ENCODE measurements at regions not wholly inside any gene's neighbourhood (a gene's known extent, or its start where the extent isn't known, plus 50 kb on each side); places are given as distances from the start of the nearest gene placed in this dataset.

DNA sequence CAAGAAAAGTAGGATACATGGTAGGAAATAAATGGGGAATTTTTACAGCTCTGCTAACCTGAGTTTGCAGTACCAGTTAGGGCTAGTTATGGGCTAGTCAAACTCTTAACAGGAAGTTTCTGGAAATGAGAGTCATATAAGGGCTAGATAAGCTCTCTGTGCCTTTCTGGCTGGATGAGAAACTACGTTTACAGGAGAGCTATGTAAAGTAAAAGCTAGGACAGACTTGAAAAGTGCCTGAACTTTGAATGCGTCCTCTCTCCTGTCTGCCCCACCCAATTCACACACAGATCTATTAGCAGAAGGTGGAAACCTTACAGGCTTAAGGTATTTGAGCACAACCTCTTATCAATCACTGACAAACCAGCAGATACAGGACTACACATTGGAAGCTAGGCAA is 167.1 kb downstream of the SNX19 start:
- H4K8ac ChIP-seq (ENCODE audit: low read length) = no peak overlapping the region
- no peak overlapping the region for H3K14ac ChIP-seq (ENCODE audit: low read length in 2 of 2)
- H3K36me3 ChIP-seq (ENCODE audit: control insufficient read depth in 1 of 2, insufficient read depth in 2 of 2, low read depth in 1 of 2, low read length in 2 of 2) = no peaks in the 10 kb centered on the region
- DNase-seq = no peak
- no peak overlapping the region for H2BK5ac ChIP-seq (ENCODE audit: low read depth, low read length, poor library complexity, severe bottlenecking)
- no peak overlapping the region for H2AFZ ChIP-seq (ENCODE audit: low read depth, low read length)
- no peak overlapping the region for H3K18ac ChIP-seq (ENCODE audit: low read depth in 1 of 2, low read length in 2 of 2)
- no peaks in the 10 kb centered on the region for H3K79me1 ChIP-seq (replicated peaks; ENCODE audit: low read length, poor library complexity, severe bottlenecking)
- H2BK120ac ChIP-seq (ENCODE audit: low read depth, low read length) = no peak overlapping the region
- no peak overlapping the region for H3K4ac ChIP-seq (ENCODE audit: low read depth in 1 of 2, low read length in 2 of 2)
- no peak overlapping the region for H2BK15ac ChIP-seq (ENCODE audit: low read depth, poor library complexity, severe bottlenecking)
- 77% methylated on average over 2 of the region's 2 CpGs for WGBS
- H3K4me3 ChIP-seq (ENCODE audit: insufficient read depth in 1 of 2, low read depth in 1 of 2, low read length in 2 of 2) = no peak overlapping the region
- H3K27me3 ChIP-seq (ENCODE audit: control insufficient read depth in 1 of 2, insufficient read depth in 1 of 2, low read length in 2 of 2) = peaks cover 0 to 5% of the 10 kb centered on the region in 2 experiments
- no peaks in the 10 kb centered on the region for H3K4me1 ChIP-seq (ENCODE audit: control insufficient read depth, insufficient read depth, low read depth, low read length)
- no peak overlapping the region for H3K4me2 ChIP-seq (ENCODE audit: low read length, poor library complexity, severe bottlenecking)
- H2AK5ac ChIP-seq (ENCODE audit: low read length, severe bottlenecking) = no peak overlapping the region
- H3K9me3 ChIP-seq (ENCODE audit: control insufficient read depth, low read length) = peaks cover 50% of the 10 kb centered on the region
- no peak overlapping the region for H2BK12ac ChIP-seq (ENCODE audit: low read length in 2 of 2)
- no peak overlapping the region for H3K9ac ChIP-seq (ENCODE audit: low read length)
- H3K27ac ChIP-seq (ENCODE audit: low read length, poor library complexity, severe bottlenecking) = no peak overlapping the region
- no peak overlapping the region for H3K23ac ChIP-seq (ENCODE audit: low read length in 2 of 2)
- H4K91ac ChIP-seq (ENCODE audit: low read length) = no peak overlapping the region

DNA sequence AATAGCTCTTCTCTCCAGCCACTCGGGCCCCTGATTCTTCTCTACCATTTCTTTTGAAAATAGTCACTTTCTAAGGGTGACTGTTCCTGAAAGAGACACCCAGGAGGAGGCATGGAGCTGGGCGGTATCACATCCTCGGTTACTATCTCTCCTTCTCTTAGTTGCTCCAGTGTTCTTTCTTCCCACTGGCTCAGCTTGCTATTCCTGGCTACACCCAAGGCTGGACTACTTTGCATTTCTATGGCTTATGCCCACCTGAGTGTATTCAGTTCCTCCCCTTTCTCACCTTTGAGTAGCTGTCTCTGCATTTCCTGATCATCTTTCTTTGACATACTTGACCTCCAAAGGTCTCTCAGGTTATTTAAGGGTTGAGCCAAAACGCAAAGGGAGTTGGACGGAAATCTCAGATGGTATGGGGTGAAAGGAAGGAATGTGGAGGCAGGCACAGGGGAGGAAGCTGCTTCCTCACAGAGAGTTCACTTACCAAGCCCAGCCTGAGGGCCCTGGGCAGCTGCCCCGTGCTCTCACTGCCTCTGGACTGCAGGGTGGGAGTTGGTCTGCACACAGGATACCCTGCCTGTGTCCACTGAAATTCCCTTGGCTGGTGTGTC is 155.7 kb downstream of the SNX19 start:
- no peak overlapping the region for H3K9ac ChIP-seq (ENCODE audit: low read length)
- no peak overlapping the region for H3K23ac ChIP-seq (ENCODE audit: low read length in 2 of 2)
- H3K4me3 ChIP-seq (ENCODE audit: insufficient read depth in 1 of 2, low read depth in 1 of 2, low read length in 2 of 2) = no peak overlapping the region
- DNase-seq = no peak
- no peak overlapping the region for H3K4me2 ChIP-seq (ENCODE audit: low read length, poor library complexity, severe bottlenecking)
- no peak overlapping the region for H2AFZ ChIP-seq (ENCODE audit: low read depth, low read length)
- H3K4me1 ChIP-seq (ENCODE audit: control insufficient read depth, insufficient read depth, low read depth, low read length) = peaks cover 10% of the 10 kb centered on the region
- no peaks in the 10 kb centered on the region for H3K9me3 ChIP-seq (ENCODE audit: control insufficient read depth, low read length)
- no peak overlapping the region for H4K91ac ChIP-seq (ENCODE audit: low read length)
- no peak overlapping the region for H2BK12ac ChIP-seq (ENCODE audit: low read length in 2 of 2)
- no peaks in the 10 kb centered on the region for H3K79me1 ChIP-seq (replicated peaks; ENCODE audit: low read length, poor library complexity, severe bottlenecking)
- H3K14ac ChIP-seq (ENCODE audit: low read length in 2 of 2) = no peak overlapping the region
- 46% methylated on average over 6 of the region's 6 CpGs for WGBS
- H3K27ac ChIP-seq (ENCODE audit: low read length, poor library complexity, severe bottlenecking) = no peak overlapping the region
- no peak overlapping the region for H2AK5ac ChIP-seq (ENCODE audit: low read length, severe bottlenecking)
- H4K8ac ChIP-seq (ENCODE audit: low read length) = peak overlapping the region; percentile 30
- H3K36me3 ChIP-seq (ENCODE audit: control insufficient read depth in 1 of 2, insufficient read depth in 2 of 2, low read depth in 1 of 2, low read length in 2 of 2) = no peaks in the 10 kb centered on the region
- H2BK120ac ChIP-seq (ENCODE audit: low read depth, low read length) = no peak overlapping the region
- peaks cover 0 to 41% of the 10 kb centered on the region in 2 experiments for H3K27me3 ChIP-seq (ENCODE audit: control insufficient read depth in 1 of 2, insufficient read depth in 1 of 2, low read length in 2 of 2)
- H2BK5ac ChIP-seq (ENCODE audit: low read depth, low read length, poor library complexity, severe bottlenecking) = no peak overlapping the region
- no peak overlapping the region for H3K4ac ChIP-seq (ENCODE audit: low read depth in 1 of 2, low read length in 2 of 2)
- H3K18ac ChIP-seq (ENCODE audit: low read depth in 1 of 2, low read length in 2 of 2) = no peak overlapping the region
- H2BK15ac ChIP-seq (ENCODE audit: low read depth, poor library complexity, severe bottlenecking) = peak overlapping the region; percentile 65

DNA sequence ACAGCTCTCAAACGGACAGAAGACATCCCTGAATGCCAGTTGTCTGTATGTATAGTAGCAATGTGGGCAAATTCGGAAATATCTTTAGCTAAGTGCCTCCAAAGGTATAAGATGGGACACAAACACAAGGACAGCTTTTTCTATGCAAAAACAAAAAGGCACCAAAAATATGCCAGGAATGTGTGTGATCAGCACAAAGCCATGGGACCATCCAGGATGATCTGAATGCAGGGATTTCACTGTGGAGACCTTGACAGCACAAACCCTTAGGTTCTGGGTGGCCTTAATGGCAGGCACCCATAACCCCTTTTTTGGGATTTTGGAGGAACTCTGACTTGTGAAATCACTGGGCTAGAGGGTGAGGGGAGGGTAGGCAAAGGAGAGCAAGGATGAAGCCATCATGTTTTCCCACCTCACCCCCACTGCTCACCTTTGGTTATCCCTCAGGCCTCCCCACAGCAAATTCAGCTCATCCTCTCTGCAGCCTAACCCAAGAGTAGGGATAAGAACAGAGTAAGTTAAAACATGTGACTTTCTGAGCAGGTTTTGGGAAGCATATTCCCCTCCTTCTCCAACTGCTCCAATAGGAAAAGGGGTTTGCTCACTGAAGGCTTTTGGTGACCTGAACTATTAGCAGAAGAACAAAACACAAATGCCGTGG is 154.6 kb downstream of the SNX19 start:
- peaks cover 0 to 51% of the 10 kb centered on the region in 2 experiments for H3K27me3 ChIP-seq (ENCODE audit: control insufficient read depth in 1 of 2, insufficient read depth in 1 of 2, low read length in 2 of 2)
- H3K4ac ChIP-seq (ENCODE audit: low read depth in 1 of 2, low read length in 2 of 2) = no peak overlapping the region
- H3K79me1 ChIP-seq (replicated peaks; ENCODE audit: low read length, poor library complexity, severe bottlenecking) = no peaks in the 10 kb centered on the region
- H3K4me1 ChIP-seq (ENCODE audit: control insufficient read depth, insufficient read depth, low read depth, low read length) = peaks cover 13% of the 10 kb centered on the region
- no peak overlapping the region for H2BK15ac ChIP-seq (ENCODE audit: low read depth, poor library complexity, severe bottlenecking)
- H2BK5ac ChIP-seq (ENCODE audit: low read depth, low read length, poor library complexity, severe bottlenecking) = no peak overlapping the region
- H3K9me3 ChIP-seq (ENCODE audit: control insufficient read depth, low read length) = no peaks in the 10 kb centered on the region
- no peaks in the 10 kb centered on the region for H3K36me3 ChIP-seq (ENCODE audit: control insufficient read depth in 1 of 2, insufficient read depth in 2 of 2, low read depth in 1 of 2, low read length in 2 of 2)
- H2AK5ac ChIP-seq (ENCODE audit: low read length, severe bottlenecking) = no peak overlapping the region
- H3K23ac ChIP-seq (ENCODE audit: low read length in 2 of 2) = no peak overlapping the region
- H3K4me2 ChIP-seq (ENCODE audit: low read length, poor library complexity, severe bottlenecking) = no peak overlapping the region
- H4K8ac ChIP-seq (ENCODE audit: low read length) = no peak overlapping the region
- no peak overlapping the region for H2BK120ac ChIP-seq (ENCODE audit: low read depth, low read length)
- H2BK12ac ChIP-seq (ENCODE audit: low read length in 2 of 2) = no peak overlapping the region
- H3K18ac ChIP-seq (ENCODE audit: low read depth in 1 of 2, low read length in 2 of 2) = no peak overlapping the region
- no peak overlapping the region for H3K14ac ChIP-seq (ENCODE audit: low read length in 2 of 2)
- no peak overlapping the region for H3K27ac ChIP-seq (ENCODE audit: low read length, poor library complexity, severe bottlenecking)
- WGBS = 84% methylated on average over 2 of the region's 3 CpGs
- H4K91ac ChIP-seq (ENCODE audit: low read length) = no peak overlapping the region
- DNase-seq = no peak
- no peak overlapping the region for H2AFZ ChIP-seq (ENCODE audit: low read depth, low read length)
- no peak overlapping the region for H3K9ac ChIP-seq (ENCODE audit: low read length)
- no peak overlapping the region for H3K4me3 ChIP-seq (ENCODE audit: insufficient read depth in 1 of 2, low read depth in 1 of 2, low read length in 2 of 2)

- Histone ChIP-seq H4K8ac (ENCODE audit: low read length) (no peak overlapping the region), H2BK12ac (ENCODE audit: low read length in 2 of 2) (no peak overlapping the region), H4K91ac (ENCODE audit: low read length) (no peak overlapping the region), H2BK120ac (ENCODE audit: low read depth, low read length) (no peak overlapping the region), H3K4me1 (ENCODE audit: control insufficient read depth, insufficient read depth, low read depth, low read length) (peaks cover 13% of the 10 kb centered on the region), H3K4me2 (ENCODE audit: low read length, poor library complexity, severe bottlenecking) (no peak overlapping the region), H3K4me3 (ENCODE audit: insufficient read depth in 1 of 2, low read depth in 1 of 2, low read length in 2 of 2) (no peak overlapping the region), H3K27me3 (ENCODE audit: control insufficient read depth in 1 of 2, insufficient read depth in 1 of 2, low read length in 2 of 2) (peaks cover 0 to 54% of the 10 kb centered on the region in 2 experiments), H3K9me3 (ENCODE audit: control insufficient read depth, low read length) (no peaks in the 10 kb centered on the region), H2AK5ac (ENCODE audit: low read length, severe bottlenecking) (no peak overlapping the region), H3K36me3 (ENCODE audit: control insufficient read depth in 1 of 2, insufficient read depth in 2 of 2, low read depth in 1 of 2, low read length in 2 of 2) (no peaks in the 10 kb centered on the region), H2BK5ac (ENCODE audit: low read depth, low read length, poor library complexity, severe bottlenecking) (no peak overlapping the region), H2BK15ac (ENCODE audit: low read depth, poor library complexity, severe bottlenecking) (no peak overlapping the region), H3K14ac (ENCODE audit: low read length in 2 of 2) (peak overlapping the region in 1 of 2 experiments; percentile 18), H3K4ac (ENCODE audit: low read depth in 1 of 2, low read length in 2 of 2) (no peak overlapping the region), H3K79me1 (replicated peaks; ENCODE audit: low read length, poor library complexity, severe bottlenecking) (no peaks in the 10 kb centered on the region), H3K9ac (ENCODE audit: low read length) (peak overlapping the region; percentile 15), H2AFZ (ENCODE audit: low read depth, low read length) (no peak overlapping the region), H3K27ac (ENCODE audit: low read length, poor library complexity, severe bottlenecking) (no peak overlapping the region), H3K18ac (ENCODE audit: low read depth in 1 of 2, low read length in 2 of 2) (no peak overlapping the region), H3K23ac (ENCODE audit: low read length in 2 of 2) (peak overlapping the region in 1 of 2 experiments; percentile 3)
- DNase-seq = no peak
- WGBS = 97% methylated on average over 6 of the region's 7 CpGs
These were observed 153.6 kb downstream of the SNX19 start for GRCh38 chr11:130762638-130763037.
